GM12873 (cell line): ENCODE measurements at regions not wholly inside any gene's neighbourhood (a gene's known extent, or its start where the extent isn't known, plus 50 kb on each side); places are given as distances from the start of the nearest gene placed in this dataset.

Source experiments
- CTCF ChIP-seq: IDR thresholded peaks from 2 replicates; pipeline ENCODE4 v1.5.1; 2012; ENCODE audit warnings: low read depth, mild to moderate bottlenecking, moderate library complexity, low read length, control low read depth; ENCODE audit not compliant: insufficient read depth; ENCODE audit errors: missing control alignments

- TF ChIP-seq CTCF = no peak
These were observed 537.3 kb downstream of the MID1IP1 start for GRCh38 chrX:39338583-39338982.

- TF ChIP-seq CTCF = no peak
These were observed 555.0 kb downstream of the MID1IP1 start for GRCh38 chrX:39356119-39356807.

- no peak for TF ChIP-seq CTCF
These were observed 558.8 kb downstream of the MID1IP1 start for GRCh38 chrX:39360101-39360500.

- TF ChIP-seq CTCF = no peak
These were observed 560.5 kb downstream of the MID1IP1 start for GRCh38 chrX:39361736-39362135.

GRCh38 chrX:39367416-39367815, 566.2 kb downstream of the MID1IP1 start:
- TF ChIP-seq CTCF = no peak

DNA sequence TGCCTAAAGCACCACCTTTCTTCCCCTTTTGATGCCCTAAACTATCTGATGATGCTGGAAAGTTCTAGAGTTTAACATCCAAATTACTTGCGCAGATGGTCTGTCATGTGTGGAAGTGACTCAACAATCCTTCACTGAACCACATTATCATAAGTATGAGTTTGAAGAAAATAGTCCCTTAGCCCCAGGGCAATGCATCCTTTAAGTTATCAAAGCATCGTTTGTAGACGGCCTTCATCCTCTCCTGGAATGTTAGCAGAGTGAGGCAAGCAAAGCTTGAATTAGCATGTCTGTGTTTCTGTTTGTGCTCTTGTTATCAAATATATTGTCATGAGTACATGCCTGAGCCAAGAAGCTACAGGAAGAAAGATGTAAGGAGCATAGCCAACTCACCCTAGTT, 570.9 kb downstream of the MID1IP1 start:
- TF ChIP-seq CTCF = no peak

DNA sequence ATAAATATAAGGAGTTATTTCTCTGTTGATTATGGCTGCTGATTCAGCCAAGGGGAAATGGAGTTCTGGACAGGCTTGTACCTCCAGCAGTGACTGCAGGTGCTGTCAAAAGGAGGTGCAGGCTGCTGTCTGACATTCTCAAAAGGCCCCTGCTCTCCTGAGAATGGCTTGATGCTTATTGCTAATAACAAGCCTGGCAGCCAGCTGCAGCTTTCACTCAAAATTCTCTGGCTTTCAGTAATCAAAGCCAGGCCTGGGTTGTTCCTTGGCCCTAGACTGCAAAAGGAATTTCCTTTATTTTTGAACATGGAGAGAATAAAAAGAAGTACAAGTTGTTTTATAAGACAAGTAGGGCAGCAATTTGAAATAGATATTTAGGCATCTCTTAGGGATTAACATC, 575.9 kb downstream of the MID1IP1 start:
- no peak for TF ChIP-seq CTCF

- TF ChIP-seq CTCF = no peak
These were observed 576.5 kb downstream of the MID1IP1 start for GRCh38 chrX:39377773-39378172.
